ENCODE measurements at regions not wholly inside any gene's neighbourhood (a gene's known extent, or its start where the extent isn't known, plus 50 kb on each side); places are given as distances from the start of the nearest gene placed in this dataset.

GRCh38 chr6:112781241-112781640 lies 434.1 kb downstream of the RFPL4B start:
- no peak for TF ChIP-seq FOXP2 (optimal IDR thresholded peaks at IDR 0.05; ENCODE audit: borderline replicate concordance, extremely low read depth, extremely low read length, insufficient read depth)
- TF ChIP-seq TAF1 (IDR thresholded peaks at IDR 0.05; ENCODE audit: borderline replicate concordance, insufficient read depth, low read length), result no peak
- no peak for TF ChIP-seq POLR2AphosphoS5 (IDR thresholded peaks at IDR 0.05; ENCODE audit: low read depth, low read length)
- no peak for TF ChIP-seq SIN3A (IDR thresholded peaks at IDR 0.05; ENCODE audit: borderline replicate concordance, insufficient read depth, low read length)
- TF ChIP-seq, protein P1, sequence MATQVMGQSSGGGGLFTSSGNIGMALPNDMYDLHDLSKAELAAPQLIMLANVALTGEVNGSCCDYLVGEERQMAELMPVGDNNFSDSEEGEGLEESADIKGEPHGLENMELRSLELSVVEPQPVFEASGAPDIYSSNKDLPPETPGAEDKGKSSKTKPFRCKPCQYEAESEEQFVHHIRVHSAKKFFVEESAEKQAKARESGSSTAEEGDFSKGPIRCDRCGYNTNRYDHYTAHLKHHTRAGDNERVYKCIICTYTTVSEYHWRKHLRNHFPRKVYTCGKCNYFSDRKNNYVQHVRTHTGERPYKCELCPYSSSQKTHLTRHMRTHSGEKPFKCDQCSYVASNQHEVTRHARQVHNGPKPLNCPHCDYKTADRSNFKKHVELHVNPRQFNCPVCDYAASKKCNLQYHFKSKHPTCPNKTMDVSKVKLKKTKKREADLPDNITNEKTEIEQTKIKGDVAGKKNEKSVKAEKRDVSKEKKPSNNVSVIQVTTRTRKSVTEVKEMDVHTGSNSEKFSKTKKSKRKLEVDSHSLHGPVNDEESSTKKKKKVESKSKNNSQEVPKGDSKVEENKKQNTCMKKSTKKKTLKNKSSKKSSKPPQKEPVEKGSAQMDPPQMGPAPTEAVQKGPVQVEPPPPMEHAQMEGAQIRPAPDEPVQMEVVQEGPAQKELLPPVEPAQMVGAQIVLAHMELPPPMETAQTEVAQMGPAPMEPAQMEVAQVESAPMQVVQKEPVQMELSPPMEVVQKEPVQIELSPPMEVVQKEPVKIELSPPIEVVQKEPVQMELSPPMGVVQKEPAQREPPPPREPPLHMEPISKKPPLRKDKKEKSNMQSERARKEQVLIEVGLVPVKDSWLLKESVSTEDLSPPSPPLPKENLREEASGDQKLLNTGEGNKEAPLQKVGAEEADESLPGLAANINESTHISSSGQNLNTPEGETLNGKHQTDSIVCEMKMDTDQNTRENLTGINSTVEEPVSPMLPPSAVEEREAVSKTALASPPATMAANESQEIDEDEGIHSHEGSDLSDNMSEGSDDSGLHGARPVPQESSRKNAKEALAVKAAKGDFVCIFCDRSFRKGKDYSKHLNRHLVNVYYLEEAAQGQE (IDR thresholded peaks at IDR 0.05; ENCODE audit: insufficient read depth in 1 of 2, low read depth in 2 of 2, low read length in 2 of 2), result no peak

GRCh38 chr6:112785408-112785807 lies 438.3 kb downstream of the RFPL4B start:
- no peak for TF ChIP-seq FOXP2 (optimal IDR thresholded peaks at IDR 0.05; ENCODE audit: borderline replicate concordance, extremely low read depth, extremely low read length, insufficient read depth)
- TF ChIP-seq, protein P1 (IDR thresholded peaks at IDR 0.05; ENCODE audit: insufficient read depth in 1 of 2, low read depth in 2 of 2, low read length in 2 of 2), result no peak
- no peak for TF ChIP-seq POLR2AphosphoS5 (IDR thresholded peaks at IDR 0.05; ENCODE audit: low read depth, low read length)
- no peak for TF ChIP-seq SIN3A (IDR thresholded peaks at IDR 0.05; ENCODE audit: borderline replicate concordance, insufficient read depth, low read length)
- TF ChIP-seq TAF1 (IDR thresholded peaks at IDR 0.05; ENCODE audit: borderline replicate concordance, insufficient read depth, low read length), result no peak

- TF ChIP-seq POLR2AphosphoS5 (IDR thresholded peaks at IDR 0.05; ENCODE audit: low read depth, low read length), result no peak
- TF ChIP-seq, protein P1 (IDR thresholded peaks at IDR 0.05; ENCODE audit: insufficient read depth in 1 of 2, low read depth in 2 of 2, low read length in 2 of 2), result no peak
- no peak for TF ChIP-seq SIN3A (IDR thresholded peaks at IDR 0.05; ENCODE audit: borderline replicate concordance, insufficient read depth, low read length)
- no peak for TF ChIP-seq FOXP2 (optimal IDR thresholded peaks at IDR 0.05; ENCODE audit: borderline replicate concordance, extremely low read depth, extremely low read length, insufficient read depth)
- no peak for TF ChIP-seq TAF1 (IDR thresholded peaks at IDR 0.05; ENCODE audit: borderline replicate concordance, insufficient read depth, low read length)
These were observed 439.7 kb downstream of the RFPL4B start for GRCh38 chr6:112786801-112787200.

DNA sequence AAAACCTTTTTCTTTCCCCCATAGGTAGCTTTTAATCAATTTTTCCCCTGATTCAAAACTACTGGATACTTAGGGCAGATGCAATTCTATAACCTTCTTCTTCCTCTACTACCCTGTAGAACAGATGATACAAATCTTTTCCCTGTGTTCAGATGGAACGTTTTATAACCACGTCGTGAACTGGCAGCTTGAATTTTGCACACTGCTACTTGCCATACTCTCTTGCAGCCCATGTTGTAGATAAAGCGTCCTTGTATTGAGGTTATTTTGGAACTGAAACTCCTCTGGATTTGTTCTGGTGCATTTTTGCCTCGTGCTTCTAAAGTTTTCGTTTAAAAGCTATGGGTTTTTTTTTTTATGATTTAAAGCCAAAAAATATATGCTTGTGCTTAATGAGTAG lies 440.2 kb downstream of the RFPL4B start:
- TF ChIP-seq, protein P1 (IDR thresholded peaks at IDR 0.05; ENCODE audit: insufficient read depth in 1 of 2, low read depth in 2 of 2, low read length in 2 of 2), result no peak
- no peak for TF ChIP-seq SIN3A (IDR thresholded peaks at IDR 0.05; ENCODE audit: borderline replicate concordance, insufficient read depth, low read length)
- no peak for TF ChIP-seq POLR2AphosphoS5 (IDR thresholded peaks at IDR 0.05; ENCODE audit: low read depth, low read length)
- no peak for TF ChIP-seq TAF1 (IDR thresholded peaks at IDR 0.05; ENCODE audit: borderline replicate concordance, insufficient read depth, low read length)
- no peak for TF ChIP-seq FOXP2 (optimal IDR thresholded peaks at IDR 0.05; ENCODE audit: borderline replicate concordance, extremely low read depth, extremely low read length, insufficient read depth)

DNA sequence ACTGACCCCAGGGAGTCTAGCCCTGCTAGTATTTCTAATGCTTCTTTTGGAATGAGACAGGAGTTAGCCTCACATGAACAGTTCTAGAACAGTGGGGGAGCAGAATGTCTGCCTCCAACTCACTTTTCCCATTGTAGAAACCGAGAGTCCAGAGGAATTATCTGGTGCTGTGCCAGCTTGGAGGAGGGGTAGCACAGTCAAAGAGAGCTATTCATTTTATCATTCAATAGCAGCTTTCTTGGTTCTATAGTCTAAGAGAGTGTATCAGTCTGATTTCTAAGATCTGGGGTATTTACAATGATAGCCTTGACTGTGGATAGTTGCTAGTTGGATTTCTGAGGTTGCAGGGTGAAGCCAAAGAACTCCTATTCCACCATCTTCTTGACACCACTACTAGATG lies 448.2 kb downstream of the RFPL4B start:
- TF ChIP-seq POLR2AphosphoS5 (IDR thresholded peaks at IDR 0.05; ENCODE audit: low read depth, low read length) (no peak), FOXP2 (optimal IDR thresholded peaks at IDR 0.05; ENCODE audit: borderline replicate concordance, extremely low read depth, extremely low read length, insufficient read depth) (no peak), SIN3A (IDR thresholded peaks at IDR 0.05; ENCODE audit: borderline replicate concordance, insufficient read depth, low read length) (no peak), TAF1 (IDR thresholded peaks at IDR 0.05; ENCODE audit: borderline replicate concordance, insufficient read depth, low read length) (no peak)
- TF ChIP-seq, protein P1 (IDR thresholded peaks at IDR 0.05; ENCODE audit: insufficient read depth in 1 of 2, low read depth in 2 of 2, low read length in 2 of 2), result no peak
